ENCODE measurements at regions not wholly inside any gene's neighbourhood (a gene's known extent, or its start where the extent isn't known, plus 50 kb on each side); places are given as distances from the start of the nearest gene placed in this dataset.

GRCh38 chr10:29039091-29039490, 249.8 kb upstream of the LYZL1 start:
- DNase-seq (ENCODE audit: low read depth) = no peak

DNA sequence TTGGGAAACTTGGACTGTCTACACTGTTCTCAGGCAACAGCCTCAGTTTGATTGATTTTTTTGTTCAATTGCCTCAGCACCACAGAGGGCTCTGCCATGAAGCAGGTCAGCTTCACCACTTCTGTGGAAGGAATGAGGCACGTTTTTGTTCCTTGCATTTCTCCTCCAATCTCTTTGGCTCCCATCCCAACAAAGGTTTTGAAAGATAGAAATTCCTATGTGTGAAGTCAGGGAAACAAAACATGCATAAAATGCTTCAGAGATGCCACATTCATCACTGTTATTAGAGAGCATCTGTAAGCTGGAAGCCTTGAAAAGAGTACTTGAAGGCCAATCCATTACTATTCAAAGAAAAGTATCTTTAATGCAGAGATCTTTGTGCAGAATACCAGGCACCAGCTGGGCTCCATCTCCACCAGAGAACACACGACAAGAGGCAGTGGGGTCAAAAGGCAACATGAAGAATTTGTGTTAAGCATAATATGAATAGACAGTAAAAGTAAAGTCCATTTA, 249.1 kb upstream of the LYZL1 start:
- TF ChIP-seq, protein P1, sequence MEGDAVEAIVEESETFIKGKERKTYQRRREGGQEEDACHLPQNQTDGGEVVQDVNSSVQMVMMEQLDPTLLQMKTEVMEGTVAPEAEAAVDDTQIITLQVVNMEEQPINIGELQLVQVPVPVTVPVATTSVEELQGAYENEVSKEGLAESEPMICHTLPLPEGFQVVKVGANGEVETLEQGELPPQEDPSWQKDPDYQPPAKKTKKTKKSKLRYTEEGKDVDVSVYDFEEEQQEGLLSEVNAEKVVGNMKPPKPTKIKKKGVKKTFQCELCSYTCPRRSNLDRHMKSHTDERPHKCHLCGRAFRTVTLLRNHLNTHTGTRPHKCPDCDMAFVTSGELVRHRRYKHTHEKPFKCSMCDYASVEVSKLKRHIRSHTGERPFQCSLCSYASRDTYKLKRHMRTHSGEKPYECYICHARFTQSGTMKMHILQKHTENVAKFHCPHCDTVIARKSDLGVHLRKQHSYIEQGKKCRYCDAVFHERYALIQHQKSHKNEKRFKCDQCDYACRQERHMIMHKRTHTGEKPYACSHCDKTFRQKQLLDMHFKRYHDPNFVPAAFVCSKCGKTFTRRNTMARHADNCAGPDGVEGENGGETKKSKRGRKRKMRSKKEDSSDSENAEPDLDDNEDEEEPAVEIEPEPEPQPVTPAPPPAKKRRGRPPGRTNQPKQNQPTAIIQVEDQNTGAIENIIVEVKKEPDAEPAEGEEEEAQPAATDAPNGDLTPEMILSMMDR (conservative IDR thresholded peaks at IDR 0.05; ENCODE audit: low read depth, low read length) = no peak
- no peak for DNase-seq (ENCODE audit: low read depth)
- no peak overlapping the region for H3K4me3 ChIP-seq (ENCODE audit: low read depth, low read length)

More at GRCh38 chr10:29039091-29039490, 249.8 kb upstream of the LYZL1 start:
- TF ChIP-seq, protein P1 (conservative IDR thresholded peaks at IDR 0.05; ENCODE audit: low read depth, low read length) = no peak
- no peak overlapping the region for H3K4me3 ChIP-seq (ENCODE audit: low read depth, low read length)

- H3K4me3 ChIP-seq (ENCODE audit: low read depth, low read length) = no peak overlapping the region
- no peak for DNase-seq (ENCODE audit: low read depth)
- TF ChIP-seq, protein P1 (conservative IDR thresholded peaks at IDR 0.05; ENCODE audit: low read depth, low read length) = no peak
These were observed 247.3 kb upstream of the LYZL1 start for GRCh38 chr10:29041616-29042015.

- TF ChIP-seq, protein P1 (conservative IDR thresholded peaks at IDR 0.05; ENCODE audit: low read depth, low read length) = no peak
- no peak for DNase-seq (ENCODE audit: low read depth)
These were observed 240.4 kb upstream of the LYZL1 start for GRCh38 chr10:29048506-29048905.

DNA sequence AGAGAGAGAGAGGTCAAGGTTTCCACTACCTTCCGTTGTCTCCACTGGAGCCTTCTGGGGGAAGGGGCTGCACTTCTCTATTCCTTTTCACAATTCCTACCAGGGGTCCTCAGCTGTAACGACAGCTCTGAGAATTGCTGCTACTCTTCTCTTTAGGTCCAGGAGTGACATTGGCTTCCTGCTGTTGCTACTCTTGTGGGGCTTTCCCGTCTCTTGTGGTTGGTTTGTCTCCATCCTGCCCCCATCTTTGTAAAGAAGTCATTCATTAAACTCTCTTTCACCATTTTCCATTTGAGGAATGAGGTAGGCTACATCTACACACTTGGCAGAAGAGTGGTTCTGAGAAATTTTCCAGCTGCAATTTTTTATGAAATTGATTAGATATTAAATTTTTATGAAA, 238.8 kb upstream of the LYZL1 start:
- no peak for DNase-seq (ENCODE audit: low read depth)
- TF ChIP-seq, protein P1 (conservative IDR thresholded peaks at IDR 0.05; ENCODE audit: low read depth, low read length) = no peak
- H3K4me3 ChIP-seq (ENCODE audit: low read depth, low read length) = no peak overlapping the region

More at GRCh38 chr10:29048506-29048905, 240.4 kb upstream of the LYZL1 start:
- no peak overlapping the region for H3K4me3 ChIP-seq (ENCODE audit: low read depth, low read length)

DNA sequence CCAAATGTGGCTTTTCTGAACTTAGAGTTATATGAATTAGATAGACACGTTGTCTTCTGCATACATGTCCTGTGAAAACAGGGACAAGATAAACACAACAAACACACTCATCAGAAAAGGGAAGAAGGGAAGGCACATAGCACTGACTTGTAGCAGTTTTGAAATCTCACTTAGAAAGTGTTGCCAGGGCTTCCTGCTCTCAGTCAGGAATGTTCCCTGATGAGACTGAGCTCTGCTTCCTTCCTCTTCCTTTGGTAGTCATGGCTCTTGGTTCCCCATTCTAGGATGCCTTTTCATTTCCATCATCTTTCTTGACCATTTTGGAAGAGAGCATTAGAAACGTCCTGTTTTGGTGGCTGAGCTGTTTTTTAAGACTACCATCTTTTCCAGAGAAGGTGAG, 233.8 kb upstream of the LYZL1 start:
- DNase-seq (ENCODE audit: low read depth) = no peak
- TF ChIP-seq, protein P1 (conservative IDR thresholded peaks at IDR 0.05; ENCODE audit: low read depth, low read length) = no peak
- no peak overlapping the region for H3K4me3 ChIP-seq (ENCODE audit: low read depth, low read length)

DNA sequence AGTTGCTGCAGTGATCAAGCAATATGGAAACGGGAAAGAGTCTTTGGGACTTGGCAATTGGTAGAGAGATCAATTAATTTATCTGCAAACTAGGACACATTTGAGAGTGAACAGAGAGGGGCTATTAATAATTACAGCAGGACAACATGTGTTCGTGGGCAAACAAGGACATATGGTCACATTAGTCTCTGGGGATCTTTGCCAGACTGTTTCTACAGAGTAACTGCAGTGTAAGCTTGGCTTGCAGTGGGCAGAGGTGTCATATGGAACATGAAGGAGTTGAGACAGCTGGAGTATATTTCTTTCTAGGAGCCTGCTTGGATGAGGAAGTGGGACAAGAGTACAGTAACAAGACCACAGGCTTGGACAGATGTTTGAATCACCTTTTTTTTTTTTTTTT, 232.1 kb upstream of the LYZL1 start:
- TF ChIP-seq, protein P1 (conservative IDR thresholded peaks at IDR 0.05; ENCODE audit: low read depth, low read length) = no peak
- H3K4me3 ChIP-seq (ENCODE audit: low read depth, low read length) = no peak overlapping the region
- DNase-seq (ENCODE audit: low read depth) = no peak
